ENCODE measurements at regions not wholly inside any gene's neighbourhood (a gene's known extent, or its start where the extent isn't known, plus 50 kb on each side); places are given as distances from the start of the nearest gene placed in this dataset.

DNA sequence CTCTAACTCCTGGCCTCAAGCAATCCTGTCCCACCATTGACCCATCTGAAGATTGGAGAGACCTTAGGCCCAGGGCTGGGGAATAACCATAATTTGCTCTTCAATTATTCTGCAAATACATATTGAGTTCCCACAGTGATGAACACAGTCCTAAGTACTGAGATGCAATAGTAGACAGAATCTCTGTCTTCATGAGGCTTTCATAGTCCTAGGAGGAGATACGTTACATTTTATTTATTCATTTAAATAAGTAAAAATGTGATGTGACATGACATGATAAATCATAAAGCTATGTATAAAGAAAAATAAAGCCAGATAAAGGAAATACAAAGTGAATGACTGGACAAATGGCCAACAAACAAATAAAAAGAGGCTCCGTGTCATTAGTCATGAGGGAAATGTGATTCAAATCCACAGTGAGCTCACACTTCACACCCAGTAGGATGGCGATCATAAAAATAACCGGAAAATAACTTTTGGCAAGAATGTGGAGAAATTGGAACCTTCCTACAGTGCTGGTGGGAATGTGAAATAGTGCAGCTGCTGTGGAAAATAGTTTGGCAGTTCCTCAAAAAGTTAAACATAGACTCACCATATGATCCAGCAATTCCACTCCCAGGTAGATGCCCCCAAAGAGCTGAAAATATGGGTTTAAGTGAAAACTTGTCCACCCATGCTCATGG, 52.1 kb upstream of the JCAD start:
- Histone ChIP-seq H3K4me1 (ENCODE audit: insufficient read depth, low read length) (no peaks in the 10 kb centered on the region), H3K27ac (ENCODE audit: low read depth in 1 of 2, low read length in 2 of 2) (no peak overlapping the region), H3K9me3 (ENCODE audit: control insufficient read depth in 1 of 2, insufficient read depth in 1 of 2, low read length in 2 of 2) (no peaks in the 10 kb centered on the region), H3K27me3 (ENCODE audit: control insufficient read depth in 1 of 2, insufficient read depth in 2 of 2, low read length in 2 of 2) (peaks cover 0 to 2% of the 10 kb centered on the region in 2 experiments), H3K4me3 (ENCODE audit: low read length) (no peak overlapping the region), H3K36me3 (ENCODE audit: insufficient read depth, low read length) (no peaks in the 10 kb centered on the region)
- CTCF ChIA-PET, result no interaction called here
- Mint-ChIP-seq H3K27ac (no peak overlapping the region), H3K4me1 (ENCODE audit: low read depth) (no peaks in the 10 kb centered on the region), H3K36me3 (ENCODE audit: low read depth) (no peaks in the 10 kb centered on the region), H3K27me3 (peaks cover 39% of the 10 kb centered on the region), H3K9me3 (no peaks in the 10 kb centered on the region), H3K4me3 (no peak overlapping the region)
- ATAC-seq (ENCODE audit: poor library complexity) (no peak), DNase-seq (no peak)
- intact Hi-C loops (cut with DNase I, micrococcal nuclease), result no loop called here
- POLR2A ChIA-PET, result no interaction called here
- TF ChIP-seq, protein P1, sequence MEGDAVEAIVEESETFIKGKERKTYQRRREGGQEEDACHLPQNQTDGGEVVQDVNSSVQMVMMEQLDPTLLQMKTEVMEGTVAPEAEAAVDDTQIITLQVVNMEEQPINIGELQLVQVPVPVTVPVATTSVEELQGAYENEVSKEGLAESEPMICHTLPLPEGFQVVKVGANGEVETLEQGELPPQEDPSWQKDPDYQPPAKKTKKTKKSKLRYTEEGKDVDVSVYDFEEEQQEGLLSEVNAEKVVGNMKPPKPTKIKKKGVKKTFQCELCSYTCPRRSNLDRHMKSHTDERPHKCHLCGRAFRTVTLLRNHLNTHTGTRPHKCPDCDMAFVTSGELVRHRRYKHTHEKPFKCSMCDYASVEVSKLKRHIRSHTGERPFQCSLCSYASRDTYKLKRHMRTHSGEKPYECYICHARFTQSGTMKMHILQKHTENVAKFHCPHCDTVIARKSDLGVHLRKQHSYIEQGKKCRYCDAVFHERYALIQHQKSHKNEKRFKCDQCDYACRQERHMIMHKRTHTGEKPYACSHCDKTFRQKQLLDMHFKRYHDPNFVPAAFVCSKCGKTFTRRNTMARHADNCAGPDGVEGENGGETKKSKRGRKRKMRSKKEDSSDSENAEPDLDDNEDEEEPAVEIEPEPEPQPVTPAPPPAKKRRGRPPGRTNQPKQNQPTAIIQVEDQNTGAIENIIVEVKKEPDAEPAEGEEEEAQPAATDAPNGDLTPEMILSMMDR (IDR thresholded peaks at IDR 0.05), result no peak

All from CD4-positive, alpha-beta T cell (primary cell).